GM23248 (cell line): ENCODE measurements at regions not wholly inside any gene's neighbourhood (a gene's known extent, or its start where the extent isn't known, plus 50 kb on each side); places are given as distances from the start of the nearest gene placed in this dataset.

Experiments
- DNase-seq: peaks from one replicate; pipeline ENCODE4 v3.0.0-alpha.2; 2015
- H2AFZ ChIP-seq: fragments of 200-600 bp; sonication (generic); 2 replicates; pipeline ENCODE4 v1.6.1; 2016; ENCODE audit warnings: antibody characterized with exemption
- H3F3A ChIP-seq: fragments of 200-600 bp; sonication (generic); 2 replicates; pipeline ENCODE4 v1.6.1; 2016; ENCODE audit warnings: mild to moderate bottlenecking, antibody characterized with exemption, mixed run types; ENCODE audit not compliant: insufficient read depth
- H3K27ac ChIP-seq: fragments of 200-600 bp; sonication (generic); 2 replicates; pipeline ENCODE4 v1.5.1; 2016; ENCODE audit warnings: mild to moderate bottlenecking
- H3K27me3 ChIP-seq: fragments of 200-600 bp; sonication (generic); replicated peaks from 2 replicates; pipeline ENCODE4 v1.6.1; 2016; ENCODE audit warnings: mild to moderate bottlenecking; ENCODE audit not compliant: insufficient read depth
- H3K36me3 ChIP-seq: fragments of 200-600 bp; sonication (generic); 2 replicates; pipeline ENCODE4 v1.6.1; 2016; ENCODE audit warnings: low read depth, mild to moderate bottlenecking
- H3K4me1 ChIP-seq: fragments of 200-600 bp; sonication (generic); 2 replicates; pipeline ENCODE4 v1.6.1; 2016; ENCODE audit warnings: mild to moderate bottlenecking; ENCODE audit not compliant: insufficient read depth
- H3K4me2 ChIP-seq: fragments of 200-600 bp; sonication (generic); one replicate; pipeline ENCODE4 v1.6.1; 2016; ENCODE audit warnings: mild to moderate bottlenecking; ENCODE audit not compliant: unreplicated experiment
- H3K4me3 ChIP-seq: fragments of 200-600 bp; sonication (generic); 2 replicates; pipeline ENCODE4 v1.5.1; 2016; ENCODE audit warnings: mild to moderate bottlenecking
- H3K79me2 ChIP-seq: fragments of 200-600 bp; sonication (generic); 2 replicates; pipeline ENCODE4 v1.6.1; 2016; ENCODE audit warnings: mild to moderate bottlenecking; ENCODE audit not compliant: insufficient read depth
- H3K9ac ChIP-seq: fragments of 200-600 bp; sonication (generic); 2 replicates; pipeline ENCODE4 v1.6.1; 2016; ENCODE audit warnings: mild to moderate bottlenecking
- H3K9me2 ChIP-seq: fragments of 200-600 bp; sonication (generic); 2 replicates; pipeline ENCODE4 v1.6.1; 2016; ENCODE audit warnings: mixed run types, mild to moderate bottlenecking, moderate library complexity; ENCODE audit not compliant: insufficient read depth
- H3K9me3 ChIP-seq: fragments of 200-600 bp; sonication (generic); one replicate; pipeline ENCODE4 v1.6.1; 2017; ENCODE audit warnings: low read depth
- H4K20me1 ChIP-seq: fragments of 200-600 bp; sonication (generic); 2 replicates; pipeline ENCODE4 v1.6.0; 2016; ENCODE audit not compliant: insufficient read depth
- EZH2 ChIP-seq: fragments of 200-600 bp; sonication (generic); IDR thresholded peaks from 2 replicates; pipeline ENCODE4 v1.6.1; 2018; ENCODE audit warnings: antibody characterized with exemption, mild to moderate bottlenecking; ENCODE audit not compliant: insufficient read depth, poor library complexity, severe bottlenecking
- EZH2phosphoT487 ChIP-seq: fragments of 200-600 bp; sonication (generic); IDR thresholded peaks from 2 replicates; pipeline ENCODE4 v1.6.1; 2018; ENCODE audit warnings: antibody characterized with exemption, moderate library complexity, mild to moderate bottlenecking, low read depth; ENCODE audit not compliant: insufficient read depth
- WGBS, 2 experiments: methylation state at CpG; one replicate each; pipeline ENCODE4 v1.1.6; 2015 to 2017; ENCODE audit warnings: low lambda C conversion rate in 2 of 2, low coverage in 1 of 2; ENCODE audit errors: missing lambda C conversion rate in 2 of 2; 5-methylcytosine and 5-hydroxymethylcytosine counted together
- in situ Hi-C: fragments of 300-500 bp; cut with MboI; formaldehyde crosslinking; loops from 2 replicates; pipeline ENCODE4 v1.15.0; 2020

GRCh38 chr3:177836671-177837070 lies 639.4 kb upstream of the TBL1XR1 start:
- Histone ChIP-seq H3F3A (peaks cover 27% of the 10 kb centered on the region), H3K27me3 (0 out of 2 replicates have a peak, but pooled peaks cover 4% of the 10 kb centered on the region), H3K4me2 (peak overlapping the region; percentile 52), H2AFZ (no peak overlapping the region), H3K36me3 (no peaks in the 10 kb centered on the region), H3K9me2 (no peaks in the 10 kb centered on the region), H3K4me1 (peaks cover 30% of the 10 kb centered on the region), H3K9me3 (no peaks in the 10 kb centered on the region), H3K27ac (peak overlapping the region; percentile 54; the same call in 1 of the 2 replicates), H4K20me1 (no peaks in the 10 kb centered on the region), H3K79me2 (no peaks in the 10 kb centered on the region), H3K4me3 (no peak overlapping the region), H3K9ac (no peak overlapping the region)
- TF ChIP-seq EZH2phosphoT487 (no peak), EZH2 (no peak)
- peak; percentile 8 for DNase-seq
- in situ Hi-C loops = no loop called here
- 80 to 87% methylated on average over 5 of the region's 5 CpGs for WGBS, 2 experiments

GRCh38 chr3:177837951-177838655 lies 640.8 kb upstream of the TBL1XR1 start:
- in situ Hi-C loops = no loop called here
- Histone ChIP-seq H3K79me2 (no peaks in the 10 kb centered on the region), H3K4me2 (no peak overlapping the region), H3K27me3 (no peaks in the 10 kb centered on the region), H3F3A (peaks cover 27% of the 10 kb centered on the region), H3K4me3 (no peak overlapping the region), H3K4me1 (peaks cover 30% of the 10 kb centered on the region), H3K27ac (no peak overlapping the region), H3K36me3 (no peaks in the 10 kb centered on the region), H2AFZ (no peak overlapping the region), H3K9me3 (no peaks in the 10 kb centered on the region), H4K20me1 (no peaks in the 10 kb centered on the region), H3K9me2 (no peaks in the 10 kb centered on the region), H3K9ac (no peak overlapping the region)
- no peak for DNase-seq
- 82 to 88% methylated on average over 5 of the region's 5 CpGs for WGBS, 2 experiments
- TF ChIP-seq EZH2 (no peak), EZH2phosphoT487 (no peak)

- TF ChIP-seq EZH2 (no peak), EZH2phosphoT487 (no peak)
- in situ Hi-C loops = no loop called here
- no peak overlapping the region for H2AFZ ChIP-seq
- no peak for DNase-seq
- no peaks in the 10 kb centered on the region for H3K79me2 ChIP-seq
- peaks cover 27% of the 10 kb centered on the region for H3F3A ChIP-seq
- no peak overlapping the region for H3K27ac ChIP-seq
- no peak overlapping the region for H3K4me3 ChIP-seq
- H3K4me1 ChIP-seq = peaks cover 30% of the 10 kb centered on the region
- H3K4me2 ChIP-seq = no peak overlapping the region
- no peaks in the 10 kb centered on the region for H4K20me1 ChIP-seq
- H3K9me3 ChIP-seq = no peaks in the 10 kb centered on the region
- H3K27me3 ChIP-seq = no peaks in the 10 kb centered on the region
- H3K9ac ChIP-seq = no peak overlapping the region
- 95% methylated on average over 7 of the region's 7 CpGs for WGBS, 2 experiments
- no peaks in the 10 kb centered on the region for H3K9me2 ChIP-seq
- no peaks in the 10 kb centered on the region for H3K36me3 ChIP-seq
Measured at GRCh38 chr3:177838766-177839350, 641.6 kb upstream of the TBL1XR1 start.

GRCh38 chr3:177842302-177842701 lies 645.0 kb upstream of the TBL1XR1 start:
- no peaks in the 10 kb centered on the region for H4K20me1 ChIP-seq
- no peak overlapping the region for H3K4me3 ChIP-seq
- no peak overlapping the region for H3K9ac ChIP-seq
- no peaks in the 10 kb centered on the region for H3F3A ChIP-seq
- no peaks in the 10 kb centered on the region for H3K9me2 ChIP-seq
- H3K4me2 ChIP-seq = no peak overlapping the region
- H3K79me2 ChIP-seq = no peaks in the 10 kb centered on the region
- no peak overlapping the region for H3K27ac ChIP-seq
- 97 to 100% methylated on average over 1 of the region's 1 CpG for WGBS, 2 experiments
- no peaks in the 10 kb centered on the region for H3K9me3 ChIP-seq
- H3K4me1 ChIP-seq = no peaks in the 10 kb centered on the region
- no peak overlapping the region for H2AFZ ChIP-seq
- H3K27me3 ChIP-seq = no peaks in the 10 kb centered on the region
- H3K36me3 ChIP-seq = no peaks in the 10 kb centered on the region
- DNase-seq = no peak
- TF ChIP-seq EZH2phosphoT487 (no peak), EZH2 (no peak)
- in situ Hi-C loops = no loop called here
